Cardiac fibroblast (primary cell): ENCODE measurements at regions not wholly inside any gene's neighbourhood (a gene's known extent, or its start where the extent isn't known, plus 50 kb on each side); places are given as distances from the start of the nearest gene placed in this dataset.

Source experiments
- DNase-seq, 2 donors: peaks; one replicate each; pipeline versions ENCODE4 v3.0.0 to v3.0.0-alpha.2; 2010; ENCODE audit warnings: low read depth in 2 of 2
- H3K4me3 ChIP-seq, 2 donors: replicated peaks in 1 of 2; 1 replicate in 1 of 2; 2 replicates in 1 of 2; pipeline ENCODE4 v1.5.1; 2011; ENCODE audit warnings: low read depth in 2 of 2, low read length in 2 of 2, mild to moderate bottlenecking in 2 of 2, moderate library complexity in 1 of 2
- TF ChIP-seq, protein P1 (sequence below): IDR thresholded peaks from one replicate; pipeline ENCODE4 v1.5.1; 2011; ENCODE audit warnings: low read depth, mild to moderate bottlenecking, low read length, inconsistent platforms

- no peak overlapping the region for H3K4me3 ChIP-seq
- no peak for DNase-seq
- TF ChIP-seq, protein P1, sequence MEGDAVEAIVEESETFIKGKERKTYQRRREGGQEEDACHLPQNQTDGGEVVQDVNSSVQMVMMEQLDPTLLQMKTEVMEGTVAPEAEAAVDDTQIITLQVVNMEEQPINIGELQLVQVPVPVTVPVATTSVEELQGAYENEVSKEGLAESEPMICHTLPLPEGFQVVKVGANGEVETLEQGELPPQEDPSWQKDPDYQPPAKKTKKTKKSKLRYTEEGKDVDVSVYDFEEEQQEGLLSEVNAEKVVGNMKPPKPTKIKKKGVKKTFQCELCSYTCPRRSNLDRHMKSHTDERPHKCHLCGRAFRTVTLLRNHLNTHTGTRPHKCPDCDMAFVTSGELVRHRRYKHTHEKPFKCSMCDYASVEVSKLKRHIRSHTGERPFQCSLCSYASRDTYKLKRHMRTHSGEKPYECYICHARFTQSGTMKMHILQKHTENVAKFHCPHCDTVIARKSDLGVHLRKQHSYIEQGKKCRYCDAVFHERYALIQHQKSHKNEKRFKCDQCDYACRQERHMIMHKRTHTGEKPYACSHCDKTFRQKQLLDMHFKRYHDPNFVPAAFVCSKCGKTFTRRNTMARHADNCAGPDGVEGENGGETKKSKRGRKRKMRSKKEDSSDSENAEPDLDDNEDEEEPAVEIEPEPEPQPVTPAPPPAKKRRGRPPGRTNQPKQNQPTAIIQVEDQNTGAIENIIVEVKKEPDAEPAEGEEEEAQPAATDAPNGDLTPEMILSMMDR, result no peak
Observed at GRCh38 chr2:66233981-66234380, 200.9 kb upstream of the MEIS1 start.

DNA sequence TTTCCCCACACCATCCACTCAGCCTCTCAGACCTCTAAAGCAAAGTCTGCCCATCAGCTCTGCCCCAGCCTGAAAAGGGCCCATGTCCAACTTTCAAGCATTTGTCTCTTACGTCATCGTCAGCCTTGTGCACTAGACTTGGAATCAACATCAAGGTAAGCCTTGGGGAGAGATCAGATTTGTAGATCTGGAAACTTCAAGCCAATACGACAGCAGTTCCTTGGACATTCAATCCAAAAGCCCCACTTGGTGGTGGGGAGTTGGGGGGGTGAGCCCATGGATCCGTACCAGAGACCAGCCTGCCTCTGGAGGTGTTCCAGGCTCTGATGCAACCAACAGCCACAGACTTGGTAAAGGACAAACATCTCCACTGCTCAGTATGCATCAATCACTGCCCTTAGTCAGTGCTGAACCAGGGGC is 206.8 kb upstream of the MEIS1 start:
- TF ChIP-seq, protein P1, result no peak
- H3K4me3 ChIP-seq, result no peak overlapping the region
- DNase-seq, result no peak

GRCh38 chr2:66217039-66217585 is 217.8 kb upstream of the MEIS1 start:
- DNase-seq, result no peak
- no peak overlapping the region for H3K4me3 ChIP-seq
- TF ChIP-seq, protein P1, result no peak

- DNase-seq, result no peak
- TF ChIP-seq, protein P1, result no peak
- H3K4me3 ChIP-seq, result no peak overlapping the region
Observed at GRCh38 chr2:66212749-66213148, 222.2 kb upstream of the MEIS1 start.

DNA sequence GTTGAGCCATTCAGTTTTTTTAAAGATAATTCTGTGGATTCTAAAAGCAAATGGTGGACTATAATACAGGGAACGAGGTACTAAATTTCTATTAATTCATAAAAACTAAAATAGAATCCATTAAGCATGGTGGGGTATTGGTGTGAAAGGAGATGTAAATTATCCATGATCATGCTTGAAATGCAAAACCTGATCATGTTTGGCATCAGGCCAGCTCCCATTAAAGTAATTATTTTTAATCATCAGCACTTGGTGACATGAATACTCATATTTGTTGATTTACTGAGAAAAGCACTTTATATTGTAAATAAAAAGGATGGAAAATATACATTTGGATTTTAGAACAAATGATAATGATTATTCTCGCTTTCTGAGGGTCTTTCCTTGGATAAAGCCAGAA is 232.3 kb upstream of the MEIS1 start:
- H3K4me3 ChIP-seq, result no peak overlapping the region
- DNase-seq, result no peak
- TF ChIP-seq, protein P1, result no peak

- no peak overlapping the region for H3K4me3 ChIP-seq
- TF ChIP-seq, protein P1, result no peak
- DNase-seq, result no peak
Observed at GRCh38 chr2:66201242-66201641, 233.7 kb upstream of the MEIS1 start.

- H3K4me3 ChIP-seq, result no peak overlapping the region
- TF ChIP-seq, protein P1, result no peak
- DNase-seq, result no peak
Observed at GRCh38 chr2:66198873-66199272, 236.1 kb upstream of the MEIS1 start.
